Common myeloid progenitor, CD34-positive (primary cell): ENCODE measurements at regions not wholly inside any gene's neighbourhood (a gene's known extent, or its start where the extent isn't known, plus 50 kb on each side); places are given as distances from the start of the nearest gene placed in this dataset.

Experiments
- CTCF ChIA-PET: fragments of 350-600 bp; sonication (Branson Sonifier 250); formaldehyde crosslinking; loops from one replicate; lab custom pipeline; 2021; ENCODE audit warnings: antibody characterized with exemption; lab: Charles Lee
- POLR2A ChIA-PET: fragments of 350-600 bp; sonication (Branson Sonifier 250); formaldehyde crosslinking; loops from one replicate; lab custom pipeline; 2021; ENCODE audit warnings: antibody characterized with exemption; lab: Charles Lee
- DNase-seq, 3 donors: peaks; one replicate each; pipeline versions ENCODE4 v3.0.0 to v3.0.0-alpha.2; 2013
- H3K27ac ChIP-seq, 2 experiments: 1 replicate in 1 of 2; 2 replicates in 1 of 2; pipeline ENCODE4 v1.7.0; 2013; ENCODE audit warnings: inconsistent platforms in 2 of 2, low read length in 2 of 2, mild to moderate bottlenecking in 2 of 2, low read depth in 1 of 2, moderate library complexity in 1 of 2; ENCODE audit not compliant: severe bottlenecking in 2 of 2, insufficient read depth in 1 of 2, poor library complexity in 1 of 2
- H3K27me3 ChIP-seq, 5 experiments: replicated peaks in 2 of 5; 1 replicate in 3 of 5; 2 replicates in 2 of 5; pipeline versions ENCODE4 v1.6.1 to v1.7.0; 2013; ENCODE audit warnings: low read length in 4 of 5, mild to moderate bottlenecking in 2 of 5, moderate library complexity in 2 of 5, inconsistent platforms in 1 of 5; ENCODE audit not compliant: insufficient read depth in 5 of 5, control insufficient read depth in 4 of 5
- H3K36me3 ChIP-seq, 4 experiments: 1 replicate in 2 of 4; 2 replicates in 2 of 4; pipeline versions ENCODE4 v1.6.1 to v1.7.0; 2013; ENCODE audit warnings: low read length in 3 of 4, control low read depth in 1 of 4, mild to moderate bottlenecking in 1 of 4; ENCODE audit not compliant: control insufficient read depth in 4 of 4, insufficient read depth in 4 of 4
- H3K4me1 ChIP-seq, 4 experiments: 1 replicate in 3 of 4; 2 replicates in 1 of 4; pipeline versions ENCODE4 v1.6.1 to v1.7.1; 2013; ENCODE audit warnings: low read length in 3 of 4, mild to moderate bottlenecking in 3 of 4, control low read depth in 1 of 4, inconsistent platforms in 1 of 4, moderate library complexity in 1 of 4; ENCODE audit not compliant: control insufficient read depth in 4 of 4, insufficient read depth in 4 of 4; ENCODE audit errors: control extremely low read depth in 1 of 4
- H3K4me3 ChIP-seq, 7 experiments: 1 replicate in 4 of 7; 2 replicates in 3 of 7; pipeline versions ENCODE4 v1.5.1 to v1.7.0; 2013; ENCODE audit warnings: mild to moderate bottlenecking in 7 of 7, low read length in 6 of 7, moderate library complexity in 6 of 7, inconsistent platforms in 2 of 7, low read depth in 2 of 7, control low read depth in 1 of 7; ENCODE audit not compliant: insufficient read depth in 4 of 7, control insufficient read depth in 1 of 7; ENCODE audit errors: extremely low read depth in 1 of 7
- H3K9me3 ChIP-seq, 5 experiments: 1 replicate in 4 of 5; 2 replicates in 1 of 5; pipeline versions ENCODE4 v1.6.1 to v1.7.1; 2013; ENCODE audit warnings: low read length in 4 of 5, mild to moderate bottlenecking in 2 of 5, inconsistent platforms in 1 of 5, low read depth in 1 of 5, moderate library complexity in 1 of 5; ENCODE audit not compliant: control insufficient read depth in 4 of 5, insufficient read depth in 2 of 5; ENCODE audit errors: control extremely low read depth in 1 of 5
- WGBS: methylation state at CpG from one replicate; pipeline ENCODE4 v1.1.5; 2013; ENCODE audit not compliant: insufficient coverage; 5-methylcytosine and 5-hydroxymethylcytosine counted together

DNA sequence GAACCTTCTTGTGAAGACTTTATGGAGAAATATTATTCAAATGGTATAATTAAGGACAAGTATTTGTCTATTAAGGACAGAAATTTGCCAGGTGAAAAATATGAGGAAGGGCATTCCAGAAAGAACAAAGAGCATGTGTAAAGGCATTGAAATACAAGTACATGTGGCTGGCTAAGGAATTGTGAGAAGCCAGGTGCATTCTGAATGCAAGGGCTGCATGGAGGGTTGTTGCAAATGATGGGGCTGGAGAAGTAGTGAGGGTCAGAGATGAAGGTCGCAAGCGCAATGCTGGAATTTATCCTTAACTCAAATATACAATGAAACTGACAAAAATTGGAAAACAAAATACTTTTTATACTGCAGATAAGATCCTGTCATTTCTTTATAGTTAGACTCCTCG lies 437.7 kb downstream of the ADAMTS20 start:
- POLR2A ChIA-PET, result no interaction called here
- H3K36me3 ChIP-seq, result no peaks in the 10 kb centered on the region
- H3K27me3 ChIP-seq, result no peaks in the 10 kb centered on the region
- H3K4me3 ChIP-seq, result no peak overlapping the region
- no peak overlapping the region for H3K27ac ChIP-seq
- WGBS, result no CpG with 5 or more reads among the region's 3 CpGs
- H3K4me1 ChIP-seq, result no peaks in the 10 kb centered on the region
- CTCF ChIA-PET, result interaction anchor here (1.0 kb wide), 1 partner anchor 10 kb away, joined by 3 read pairs; no protein-coding TSS in a partner anchor
- DNase-seq, result no peak
- H3K9me3 ChIP-seq, result no peaks in the 10 kb centered on the region

DNA sequence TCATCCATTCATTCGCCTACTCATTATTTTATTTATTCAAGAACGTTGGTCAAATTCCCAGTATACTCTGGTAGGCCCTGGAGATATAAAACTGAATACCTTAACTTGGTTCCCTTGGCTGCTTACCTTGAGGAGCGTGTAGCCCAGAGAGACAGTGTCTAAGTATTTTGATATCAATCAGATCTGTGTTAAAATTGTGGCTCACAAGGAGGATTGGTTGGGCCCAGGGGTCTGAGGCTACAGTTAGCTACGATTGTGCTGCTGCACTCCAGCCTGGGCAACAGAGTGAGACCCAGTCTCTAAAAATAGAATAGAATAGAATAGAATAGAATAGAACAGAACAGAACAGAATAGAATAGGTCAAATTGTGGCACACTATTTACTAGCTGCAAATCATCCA lies 438.4 kb downstream of the ADAMTS20 start:
- Histone ChIP-seq H3K27ac (no peak overlapping the region), H3K36me3 (no peaks in the 10 kb centered on the region), H3K9me3 (no peaks in the 10 kb centered on the region), H3K4me3 (no peak overlapping the region), H3K4me1 (no peaks in the 10 kb centered on the region), H3K27me3 (no peaks in the 10 kb centered on the region)
- no peak for DNase-seq
- CTCF ChIA-PET, result interaction anchor here (1.0 kb wide), 1 partner anchor 9 kb away, joined by 3 read pairs; no protein-coding TSS in a partner anchor
- POLR2A ChIA-PET, result no interaction called here
- 83% methylated on average over 2 of the region's 4 CpGs for WGBS

GRCh38 chr12:43113135-43113534 lies 438.9 kb downstream of the ADAMTS20 start:
- WGBS, result 86% methylated on average over 1 of the region's 2 CpGs
- POLR2A ChIA-PET, result no interaction called here
- Histone ChIP-seq H3K4me3 (no peak overlapping the region), H3K27me3 (no peaks in the 10 kb centered on the region), H3K27ac (no peak overlapping the region), H3K4me1 (no peaks in the 10 kb centered on the region), H3K9me3 (no peaks in the 10 kb centered on the region), H3K36me3 (no peaks in the 10 kb centered on the region)
- CTCF ChIA-PET, result interaction anchor here (1.0 kb wide), 1 partner anchor 9 kb away, joined by 3 read pairs; no protein-coding TSS in a partner anchor
- no peak for DNase-seq

GRCh38 chr12:43112101-43112920 lies 439.7 kb downstream of the ADAMTS20 start:
- POLR2A ChIA-PET, result no interaction called here

GRCh38 chr12:43111608-43112007 lies 440.4 kb downstream of the ADAMTS20 start:
- no peak overlapping the region for H3K27ac ChIP-seq
- no peaks in the 10 kb centered on the region for H3K27me3 ChIP-seq
- CTCF ChIA-PET, result no interaction called here
- no peak for DNase-seq
- POLR2A ChIA-PET, result no interaction called here
- no peaks in the 10 kb centered on the region for H3K4me1 ChIP-seq
- no peak overlapping the region for H3K4me3 ChIP-seq
- WGBS, result 96% methylated on average over 5 of the region's 6 CpGs
- H3K36me3 ChIP-seq, result no peaks in the 10 kb centered on the region
- H3K9me3 ChIP-seq, result no peaks in the 10 kb centered on the region

More at GRCh38 chr12:43112101-43112920, 439.7 kb downstream of the ADAMTS20 start:
- H3K9me3 ChIP-seq, result no peaks in the 10 kb centered on the region
- no peak overlapping the region for H3K27ac ChIP-seq
- no peak overlapping the region for H3K4me3 ChIP-seq
- CTCF ChIA-PET, result no interaction called here
- no CpG with 5 or more reads among the region's 8 CpGs for WGBS
- no peak for DNase-seq
- H3K36me3 ChIP-seq, result no peaks in the 10 kb centered on the region
- no peaks in the 10 kb centered on the region for H3K4me1 ChIP-seq
- no peaks in the 10 kb centered on the region for H3K27me3 ChIP-seq

DNA sequence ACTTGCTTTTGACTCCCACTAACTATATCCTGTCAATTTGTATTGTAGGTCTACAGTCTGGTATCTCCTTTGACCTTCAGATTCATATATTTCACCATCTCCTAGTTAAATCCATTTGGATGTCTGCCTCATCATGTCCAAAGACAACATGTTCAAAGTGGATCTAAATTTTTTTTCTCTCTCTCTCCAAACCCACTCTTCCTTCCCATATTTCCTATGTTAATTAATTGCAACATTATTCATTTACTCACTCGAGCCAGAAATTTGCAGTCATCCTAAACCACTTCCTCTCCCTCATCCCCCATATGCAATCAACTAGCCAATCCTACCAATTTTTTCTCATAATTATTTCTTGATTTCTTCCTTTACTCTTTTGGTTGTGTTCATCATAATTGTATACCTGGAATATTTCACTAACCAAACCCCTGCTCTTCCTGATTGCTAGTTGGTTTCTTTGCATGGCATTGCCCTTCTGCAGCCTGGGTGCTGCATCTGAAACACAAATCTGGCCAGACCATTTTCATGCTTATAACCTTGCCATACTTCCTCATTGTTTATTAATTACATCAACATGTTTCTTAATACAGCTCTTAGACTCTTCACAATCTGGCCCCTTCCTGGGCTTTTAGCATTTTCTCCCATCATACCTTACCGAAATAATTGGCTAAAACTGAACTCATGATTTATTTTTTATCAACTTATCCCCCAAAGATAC lies 442.2 kb downstream of the ADAMTS20 start:
- Histone ChIP-seq H3K36me3 (no peaks in the 10 kb centered on the region), H3K4me1 (peaks cover 0 to 2% (median 0%) of the 10 kb centered on the region in 4 experiments), H3K27ac (no peak overlapping the region), H3K27me3 (no peaks in the 10 kb centered on the region), H3K4me3 (no peak overlapping the region), H3K9me3 (no peaks in the 10 kb centered on the region)
- ChIA-PET POLR2A (no interaction called here), CTCF (no interaction called here)
- WGBS, result 54% methylated on average over 2 of the region's 2 CpGs
- no peak for DNase-seq

GRCh38 chr12:43108656-43109055 lies 443.3 kb downstream of the ADAMTS20 start:
- H3K27me3 ChIP-seq, result no peaks in the 10 kb centered on the region
- POLR2A ChIA-PET, result no interaction called here
- DNase-seq, result no peak
- CTCF ChIA-PET, result no interaction called here
- no peaks in the 10 kb centered on the region for H3K9me3 ChIP-seq
- peaks cover 0 to 2% (median 0%) of the 10 kb centered on the region in 4 experiments for H3K4me1 ChIP-seq
- 100% methylated on average over 3 of the region's 3 CpGs for WGBS
- H3K36me3 ChIP-seq, result no peaks in the 10 kb centered on the region
- no peak overlapping the region for H3K4me3 ChIP-seq
- no peak overlapping the region for H3K27ac ChIP-seq
